ENCODE measurements at regions not wholly inside any gene's neighbourhood (a gene's known extent, or its start where the extent isn't known, plus 50 kb on each side); places are given as distances from the start of the nearest gene placed in this dataset.

DNA sequence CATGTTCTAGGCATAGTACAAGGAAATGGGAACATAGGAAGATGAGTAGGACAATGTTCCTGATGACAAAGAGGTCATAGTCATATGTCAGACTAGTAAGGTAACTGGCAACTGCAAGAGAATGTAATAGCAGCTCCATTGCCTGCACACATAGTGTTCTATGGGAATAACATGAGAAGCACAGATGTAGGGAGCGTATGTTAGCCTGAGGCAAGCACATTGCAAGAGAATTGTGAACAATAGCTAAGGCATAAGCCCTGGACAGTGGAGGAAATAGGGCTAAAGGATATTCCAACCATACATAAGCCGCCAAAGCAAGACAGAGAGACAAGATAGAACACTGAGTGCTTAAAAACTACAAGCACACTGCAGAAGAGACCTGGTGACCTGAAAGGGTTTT lies 1017.0 kb upstream of the TENM4 start:
- H3K27ac ChIP-seq (ENCODE audit: insufficient read depth, low read depth, low read length) = no peak overlapping the region
- FAIRE-seq (no peak), DNase-seq (ENCODE audit: low read depth, low spot score) (no peak)
- H3K9ac ChIP-seq (replicated peaks; ENCODE audit: extremely low read depth, insufficient read depth, low read length) = no peak overlapping the region
- POLR2A ChIA-PET = no interaction called here
- no peak overlapping the region for H2AFZ ChIP-seq (ENCODE audit: low read depth, low read length)
- dilution Hi-C loops (cut with MboI; ENCODE audit: extremely low pct_ligation_motif_present, low sequenced_read_pairs) (no loop called here), intact Hi-C loops (cut with micrococcal nuclease) (no loop called here)
- no peak overlapping the region for H3K4me3 ChIP-seq (replicated peaks in 1 of 3; ENCODE audit: insufficient read depth in 1 of 3, low read depth in 1 of 3, low read length in 3 of 3)
- H3K79me2 ChIP-seq (ENCODE audit: control insufficient read depth, insufficient read depth, low read length) = no peaks in the 10 kb centered on the region
- no peaks in the 10 kb centered on the region for H3K9me3 ChIP-seq (replicated peaks; ENCODE audit: control insufficient read depth, insufficient read depth, low read length)
- TF ChIP-seq MYC (IDR thresholded peaks at IDR 0.05; ENCODE audit: low read depth, low read length) = no peak
- TF ChIP-seq, protein P1, sequence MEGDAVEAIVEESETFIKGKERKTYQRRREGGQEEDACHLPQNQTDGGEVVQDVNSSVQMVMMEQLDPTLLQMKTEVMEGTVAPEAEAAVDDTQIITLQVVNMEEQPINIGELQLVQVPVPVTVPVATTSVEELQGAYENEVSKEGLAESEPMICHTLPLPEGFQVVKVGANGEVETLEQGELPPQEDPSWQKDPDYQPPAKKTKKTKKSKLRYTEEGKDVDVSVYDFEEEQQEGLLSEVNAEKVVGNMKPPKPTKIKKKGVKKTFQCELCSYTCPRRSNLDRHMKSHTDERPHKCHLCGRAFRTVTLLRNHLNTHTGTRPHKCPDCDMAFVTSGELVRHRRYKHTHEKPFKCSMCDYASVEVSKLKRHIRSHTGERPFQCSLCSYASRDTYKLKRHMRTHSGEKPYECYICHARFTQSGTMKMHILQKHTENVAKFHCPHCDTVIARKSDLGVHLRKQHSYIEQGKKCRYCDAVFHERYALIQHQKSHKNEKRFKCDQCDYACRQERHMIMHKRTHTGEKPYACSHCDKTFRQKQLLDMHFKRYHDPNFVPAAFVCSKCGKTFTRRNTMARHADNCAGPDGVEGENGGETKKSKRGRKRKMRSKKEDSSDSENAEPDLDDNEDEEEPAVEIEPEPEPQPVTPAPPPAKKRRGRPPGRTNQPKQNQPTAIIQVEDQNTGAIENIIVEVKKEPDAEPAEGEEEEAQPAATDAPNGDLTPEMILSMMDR (IDR thresholded peaks at IDR 0.05; ENCODE audit: extremely low read depth in 1 of 2, insufficient read depth in 1 of 2, low read depth in 1 of 2, low read length in 2 of 2) = no peak
- H3K36me3 ChIP-seq (ENCODE audit: control insufficient read depth in 2 of 2, extremely low read depth in 1 of 2, insufficient read depth in 2 of 2, low read length in 2 of 2) = no peaks in the 10 kb centered on the region
- no peaks in the 10 kb centered on the region for H3K9me1 ChIP-seq (replicated peaks; ENCODE audit: control insufficient read depth, extremely low read depth, insufficient read depth, low read length)
- no peaks in the 10 kb centered on the region for H3K4me1 ChIP-seq (ENCODE audit: control insufficient read depth, extremely low read depth, insufficient read depth, low read length)
- no TSS peak for BruUV-seq (replicated peaks)
- no peaks in the 10 kb centered on the region for H3K27me3 ChIP-seq (ENCODE audit: control insufficient read depth in 2 of 2, insufficient read depth in 2 of 2, low read length in 2 of 2)
- no peak overlapping the region for H3K4me2 ChIP-seq (ENCODE audit: insufficient read depth, low read length)
- CTCF ChIA-PET = no interaction called here
- H4K20me1 ChIP-seq (replicated peaks; ENCODE audit: control insufficient read depth, extremely low read depth, insufficient read depth, low read length) = no peaks in the 10 kb centered on the region

DNA sequence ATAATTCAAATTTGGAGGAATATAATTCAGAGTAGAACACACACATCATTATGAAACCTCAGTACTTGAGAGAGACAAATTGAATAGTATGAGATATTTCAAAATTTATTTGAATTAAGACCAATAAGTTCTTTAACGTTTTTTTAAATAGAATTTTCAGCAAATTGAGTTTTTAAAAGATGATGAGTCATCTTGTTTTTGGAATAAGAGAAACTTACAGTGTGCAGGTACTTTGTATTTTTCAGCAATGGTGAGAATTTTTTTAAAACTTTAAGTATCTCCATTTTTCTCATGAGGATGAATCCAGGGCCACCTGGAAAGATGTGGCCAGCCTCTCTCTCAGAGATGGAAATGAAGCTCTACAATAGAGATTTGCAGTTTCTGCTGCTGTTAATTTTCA lies 1015.0 kb upstream of the TENM4 start:
- intact Hi-C loops (cut with micrococcal nuclease) = no loop called here
- dilution Hi-C loops (cut with MboI; ENCODE audit: extremely low pct_ligation_motif_present, low sequenced_read_pairs) = no loop called here
- Histone ChIP-seq H3K4me3 (replicated peaks in 1 of 3; ENCODE audit: insufficient read depth in 1 of 3, low read depth in 1 of 3, low read length in 3 of 3) (no peak overlapping the region), H2AFZ (ENCODE audit: low read depth, low read length) (no peak overlapping the region), H3K27ac (ENCODE audit: insufficient read depth, low read depth, low read length) (no peak overlapping the region), H3K9me3 (replicated peaks; ENCODE audit: control insufficient read depth, insufficient read depth, low read length) (no peaks in the 10 kb centered on the region), H4K20me1 (replicated peaks; ENCODE audit: control insufficient read depth, extremely low read depth, insufficient read depth, low read length) (no peaks in the 10 kb centered on the region), H3K27me3 (ENCODE audit: control insufficient read depth in 2 of 2, insufficient read depth in 2 of 2, low read length in 2 of 2) (no peaks in the 10 kb centered on the region), H3K79me2 (ENCODE audit: control insufficient read depth, insufficient read depth, low read length) (no peaks in the 10 kb centered on the region), H3K36me3 (ENCODE audit: control insufficient read depth in 2 of 2, extremely low read depth in 1 of 2, insufficient read depth in 2 of 2, low read length in 2 of 2) (no peaks in the 10 kb centered on the region), H3K4me2 (ENCODE audit: insufficient read depth, low read length) (no peak overlapping the region), H3K9me1 (replicated peaks; ENCODE audit: control insufficient read depth, extremely low read depth, insufficient read depth, low read length) (no peaks in the 10 kb centered on the region), H3K4me1 (ENCODE audit: control insufficient read depth, extremely low read depth, insufficient read depth, low read length) (no peaks in the 10 kb centered on the region), H3K9ac (replicated peaks; ENCODE audit: extremely low read depth, insufficient read depth, low read length) (no peak overlapping the region)
- TF ChIP-seq JUN (IDR thresholded peaks at IDR 0.05; ENCODE audit: borderline replicate concordance, insufficient read depth, insufficient read length, low read depth) = no peak
- TF ChIP-seq, protein P1 (IDR thresholded peaks at IDR 0.05; ENCODE audit: extremely low read depth in 1 of 2, insufficient read depth in 1 of 2, low read depth in 1 of 2, low read length in 2 of 2) = no peak
- no peak for TF ChIP-seq EZH2 (IDR thresholded peaks at IDR 0.05; ENCODE audit: borderline replicate concordance, low read depth, low read length, severe bottlenecking)
- no peak for TF ChIP-seq POLR2A (IDR thresholded peaks at IDR 0.05; ENCODE audit: low read depth, low read length)
- TF ChIP-seq, protein P2, sequence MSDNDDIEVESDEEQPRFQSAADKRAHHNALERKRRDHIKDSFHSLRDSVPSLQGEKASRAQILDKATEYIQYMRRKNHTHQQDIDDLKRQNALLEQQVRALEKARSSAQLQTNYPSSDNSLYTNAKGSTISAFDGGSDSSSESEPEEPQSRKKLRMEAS (IDR thresholded peaks at IDR 0.05; ENCODE audit: insufficient read depth, insufficient read length) = no peak
- no peak for TF ChIP-seq MYC (IDR thresholded peaks at IDR 0.05; ENCODE audit: low read depth, low read length)
- no peak for TF ChIP-seq POLR2AphosphoS5 (IDR thresholded peaks at IDR 0.05; ENCODE audit: insufficient read depth, low read depth, low read length)
- TF ChIP-seq FOS (IDR thresholded peaks at IDR 0.05; ENCODE audit: borderline replicate concordance, insufficient read depth, low read length) = no peak
- TF ChIP-seq GATA2 (IDR thresholded peaks at IDR 0.05; ENCODE audit: insufficient read depth, insufficient read length, low read depth, low read length) = no peak
- DNase-seq (ENCODE audit: low read depth, low spot score) = no peak
- ChIA-PET CTCF (no interaction called here), POLR2A (no interaction called here)
- BruUV-seq (replicated peaks) = no TSS peak
- no peak for FAIRE-seq
